ENCODE measurements at regions not wholly inside any gene's neighbourhood (a gene's known extent, or its start where the extent isn't known, plus 50 kb on each side); places are given as distances from the start of the nearest gene placed in this dataset.

GRCh38 chr18:51321696-51322095, 124.2 kb upstream of the MEX3C start:
- TF ChIP-seq CTCF (IDR thresholded peaks at IDR 0.05; ENCODE audit: borderline replicate concordance, extremely low read depth, low read length, poor library complexity, severe bottlenecking) (no peak), EZH2 (IDR thresholded peaks at IDR 0.05; ENCODE audit: borderline replicate concordance, low read depth, low read length, severe bottlenecking) (no peak)
